GM19324 (cell line): ENCODE measurements at regions not wholly inside any gene's neighbourhood (a gene's known extent, or its start where the extent isn't known, plus 50 kb on each side); places are given as distances from the start of the nearest gene placed in this dataset.

Experiments
- ATAC-seq: cut with Tn5 transposase; IDR thresholded peaks from one replicate; pipeline ENCODE4 v1.9.1; 2021; ENCODE audit warnings: mild to moderate bottlenecking, moderate library complexity; ENCODE audit not compliant: unreplicated experiment, low FRiP score

DNA sequence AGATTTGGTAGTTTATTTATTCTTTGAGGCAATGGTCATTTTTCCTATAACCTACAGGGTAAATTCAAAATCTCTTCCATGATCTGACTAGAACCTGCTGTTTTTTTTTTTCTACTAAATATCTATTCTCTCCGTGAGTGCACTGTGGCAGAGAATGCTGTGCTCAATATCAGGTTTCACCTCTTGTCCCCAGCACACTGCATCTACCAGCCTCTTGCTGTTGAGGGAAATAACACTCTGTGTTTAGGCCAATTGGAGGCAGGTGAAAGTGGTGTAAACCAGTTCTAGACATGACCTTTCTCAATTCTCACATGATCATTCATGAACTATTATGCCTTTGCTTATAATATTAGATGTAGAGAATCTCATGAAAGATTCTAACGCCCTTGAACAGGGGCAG is 2365.9 kb downstream of the MAT2B start:
- no peak for ATAC-seq

- ATAC-seq = no peak
Observed at GRCh38 chr5:165874851-165875250, 2369.4 kb downstream of the MAT2B start.

GRCh38 chr5:165876538-165876937 is 2371.1 kb downstream of the MAT2B start:
- ATAC-seq = no peak

- no peak for ATAC-seq
Observed at GRCh38 chr5:165877475-165877874, 2372.1 kb downstream of the MAT2B start.

- ATAC-seq = no peak
Observed at GRCh38 chr5:165881259-165881658, 2375.8 kb downstream of the MAT2B start.

DNA sequence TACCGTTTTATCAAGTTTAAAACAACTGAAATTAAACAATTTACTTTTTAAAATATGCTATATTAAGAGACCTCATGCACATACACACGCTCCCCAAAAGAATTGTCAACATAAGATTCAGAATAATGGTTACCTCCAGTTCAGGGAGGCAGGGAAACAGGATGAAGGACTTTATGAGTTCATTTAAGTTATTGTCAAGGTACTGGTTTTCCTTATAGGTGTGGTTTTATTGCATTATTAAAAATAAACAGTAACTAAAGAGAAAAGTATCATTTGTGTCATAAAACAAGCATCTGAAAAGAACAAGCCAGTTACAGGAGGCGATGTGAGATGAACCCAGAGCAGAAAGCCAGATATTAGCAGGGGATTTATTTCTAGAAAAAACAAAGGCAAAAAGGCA is 2376.7 kb downstream of the MAT2B start:
- ATAC-seq = no peak

DNA sequence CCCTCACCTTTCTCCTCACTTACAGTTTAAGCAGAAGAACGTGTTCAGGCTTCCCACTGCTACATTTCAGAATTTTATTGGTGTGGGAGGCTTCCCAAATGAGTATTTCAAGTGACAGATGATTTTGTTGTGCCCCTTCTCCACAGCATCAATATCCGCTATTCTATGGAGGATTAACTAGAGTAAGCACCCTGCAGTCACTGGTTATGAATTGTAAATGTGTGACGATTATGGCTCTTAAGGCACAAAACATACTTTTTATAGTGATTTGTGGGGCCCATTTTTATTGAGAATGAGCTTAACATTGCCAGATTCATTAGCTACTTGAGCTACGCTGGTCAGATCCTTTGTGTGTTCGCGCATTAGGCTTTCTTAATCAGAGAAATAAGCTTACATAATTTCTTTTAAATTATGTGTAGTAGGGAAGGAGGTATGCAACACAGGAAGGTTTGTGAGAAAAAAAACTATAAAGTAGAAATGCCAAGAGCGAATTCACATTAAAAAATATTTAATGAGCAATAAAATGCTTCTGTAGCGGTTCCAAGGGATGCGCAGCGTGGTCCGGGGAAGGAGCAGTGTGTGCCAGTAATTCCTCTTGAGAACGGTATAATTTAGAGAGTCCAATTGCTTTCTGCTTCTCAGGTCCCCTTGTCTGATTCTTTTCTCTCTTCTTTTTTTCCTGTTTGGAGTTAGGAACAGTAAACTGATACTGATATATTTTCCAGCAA is 2380.4 kb downstream of the MAT2B start:
- ATAC-seq = no peak

GRCh38 chr5:165887147-165887546 is 2381.7 kb downstream of the MAT2B start:
- no peak for ATAC-seq

DNA sequence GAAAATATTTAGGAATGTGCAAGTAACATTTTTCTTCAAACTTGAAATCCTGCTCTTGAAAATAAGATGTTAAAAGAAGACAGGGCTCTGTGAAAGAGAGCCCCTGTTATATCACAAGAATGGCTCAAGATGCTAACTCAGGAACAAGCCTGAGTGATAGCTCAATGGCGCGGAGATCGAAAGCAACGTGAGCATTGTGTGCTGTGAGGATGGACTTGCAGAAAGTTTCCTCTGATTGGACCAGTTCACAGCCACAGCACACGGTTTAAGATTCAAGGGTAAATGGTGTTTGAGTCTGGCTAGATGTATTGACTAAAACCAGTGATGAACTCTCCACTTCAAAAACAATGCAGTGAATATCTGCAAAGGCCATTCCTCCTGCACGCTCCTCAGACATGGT is 2387.0 kb downstream of the MAT2B start:
- no peak for ATAC-seq

DNA sequence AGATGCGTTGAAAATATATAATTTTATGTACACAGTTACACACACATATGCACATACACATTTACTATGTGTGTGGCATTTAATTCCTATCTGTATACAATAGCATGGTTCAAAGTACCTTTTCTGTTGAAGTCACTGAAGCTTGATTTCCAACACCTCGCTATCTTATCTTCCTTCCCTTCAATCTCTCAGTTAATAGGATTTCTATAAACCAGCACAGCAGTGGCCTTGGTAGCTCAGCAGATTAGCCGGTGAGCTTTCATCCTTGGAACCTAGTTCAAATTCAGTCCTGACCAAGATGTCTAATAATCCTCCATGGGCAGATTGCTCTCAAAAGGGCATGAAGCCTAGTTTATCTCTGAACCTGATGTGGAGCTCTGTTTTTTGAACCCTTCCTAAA is 2389.5 kb downstream of the MAT2B start:
- no peak for ATAC-seq

DNA sequence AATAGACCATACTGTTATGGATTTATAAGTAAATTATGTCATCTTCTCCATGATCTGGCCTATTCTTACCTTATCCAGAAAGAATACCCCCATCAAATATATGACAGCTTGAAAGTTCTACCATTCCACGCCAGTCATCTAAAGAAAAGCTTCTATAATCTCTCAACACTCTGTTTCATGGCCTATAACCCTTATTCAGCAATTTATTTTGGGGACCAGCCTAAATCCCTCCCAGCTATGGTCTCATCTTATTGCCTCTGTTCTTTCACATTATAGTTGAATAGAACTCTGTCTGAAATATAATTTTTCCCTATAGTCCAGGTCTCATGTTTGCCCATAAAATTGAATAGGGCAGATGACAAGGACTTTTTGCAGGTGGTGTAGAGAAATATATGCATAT is 2387.6 kb upstream of the WWC1 start:
- ATAC-seq = no peak

GRCh38 chr5:165906871-165907270 is 2384.6 kb upstream of the WWC1 start:
- ATAC-seq = no peak

- ATAC-seq = no peak
Observed at GRCh38 chr5:165913059-165913458, 2378.4 kb upstream of the WWC1 start.

DNA sequence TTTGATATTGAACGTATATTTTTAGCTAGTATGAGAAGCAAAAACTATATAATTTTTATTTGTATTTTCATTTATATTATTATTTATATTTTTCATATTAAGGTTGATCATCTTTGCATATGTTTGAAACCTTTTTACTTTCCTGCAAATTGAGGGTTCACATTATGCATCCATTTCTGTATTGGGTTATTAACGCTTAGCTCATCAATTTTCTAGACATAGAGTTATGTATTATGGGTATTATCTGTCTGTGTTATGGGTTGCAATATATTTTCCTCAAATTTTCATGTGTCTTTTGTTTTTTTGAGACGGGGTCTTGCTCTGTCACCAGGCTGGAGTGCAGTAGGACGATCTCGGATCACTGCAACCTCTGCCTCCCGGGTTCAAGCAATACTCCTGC is 2377.0 kb upstream of the WWC1 start:
- no peak for ATAC-seq

GRCh38 chr5:165919196-165919595 is 2372.2 kb upstream of the WWC1 start:
- ATAC-seq = no peak

- no peak for ATAC-seq
Observed at GRCh38 chr5:165920655-165921054, 2370.8 kb upstream of the WWC1 start.

GRCh38 chr5:165928971-165929370 is 2362.5 kb upstream of the WWC1 start:
- ATAC-seq = no peak

DNA sequence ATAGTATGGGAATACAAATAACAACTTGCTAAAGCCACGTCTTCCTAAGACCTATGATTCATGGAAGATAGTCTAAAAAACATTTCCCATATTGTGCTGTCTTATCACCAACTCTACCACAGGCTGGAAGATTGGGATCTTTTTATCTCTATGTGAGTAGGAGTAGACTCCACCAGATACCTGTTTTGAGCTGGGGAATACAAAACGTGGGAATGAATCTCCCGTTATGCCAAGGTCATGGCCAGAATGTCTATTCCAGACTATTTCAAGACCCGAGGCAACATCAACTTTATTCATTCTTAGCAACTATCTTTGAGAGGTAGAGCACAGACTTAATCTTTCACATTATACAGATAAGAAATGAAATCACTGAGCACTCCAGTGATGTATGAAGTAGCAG is 2350.9 kb upstream of the WWC1 start:
- no peak for ATAC-seq

GRCh38 chr5:165956854-165957253 is 2334.6 kb upstream of the WWC1 start:
- no peak for ATAC-seq

DNA sequence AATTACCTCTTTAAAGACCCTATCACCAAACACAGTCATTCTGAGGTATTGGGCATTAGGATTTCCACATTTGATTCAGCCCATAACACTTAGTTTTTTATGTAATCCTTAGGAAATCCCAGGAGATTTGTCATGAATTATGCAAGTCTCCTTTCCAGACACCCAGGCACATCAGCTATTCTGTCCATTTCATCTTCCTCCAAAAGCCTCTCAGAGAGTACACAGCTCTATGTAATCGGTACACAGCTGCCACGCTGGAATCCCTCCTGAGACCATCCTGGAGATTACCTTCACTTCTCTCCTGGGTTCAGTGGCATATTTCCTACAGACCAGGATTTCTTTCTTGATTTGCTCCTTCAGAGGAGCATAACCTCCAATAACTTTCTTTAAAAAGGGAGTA is 2309.8 kb upstream of the WWC1 start:
- ATAC-seq = no peak

- ATAC-seq = no peak
Observed at GRCh38 chr5:165996201-165996875, 2295.1 kb upstream of the WWC1 start.

GRCh38 chr5:165999693-166000320 is 2291.6 kb upstream of the WWC1 start:
- no peak for ATAC-seq
